ENCODE measurements at regions not wholly inside any gene's neighbourhood (a gene's known extent, or its start where the extent isn't known, plus 50 kb on each side); places are given as distances from the start of the nearest gene placed in this dataset.

- Histone ChIP-seq H3K56ac (ENCODE audit: extremely low read depth, insufficient read depth, low read length) (no peak overlapping the region), H3K14ac (replicated peaks; ENCODE audit: low read depth, low read length) (no peak overlapping the region), H3K4ac (ENCODE audit: low read depth, low read length) (no peak overlapping the region), H3K36me3 (ENCODE audit: control insufficient read depth, insufficient read depth, low read length) (no peaks in the 10 kb centered on the region), H4K5ac (ENCODE audit: low read depth, low read length) (no peak overlapping the region), H2BK15ac (ENCODE audit: low read depth, low read length) (no peak overlapping the region), H3K23ac (ENCODE audit: low read depth, low read length) (no peak overlapping the region), H4K91ac (ENCODE audit: insufficient read depth, low read depth, low read length) (no peak overlapping the region), H3K79me1 (ENCODE audit: low read depth in 1 of 2, low read length in 2 of 2) (no peaks in the 10 kb centered on the region), H2AFZ (replicated peaks; ENCODE audit: low read length, poor library complexity) (no peak overlapping the region), H2BK20ac (ENCODE audit: low read depth, low read length) (no peak overlapping the region), H3K4me2 (ENCODE audit: low read depth, low read length) (no peak overlapping the region), H2AK5ac (ENCODE audit: low read depth, low read length) (no peak overlapping the region), H3K9ac (ENCODE audit: low read depth, low read length) (no peak overlapping the region), H3K27me3 (ENCODE audit: control insufficient read depth, insufficient read depth, low read length) (no peaks in the 10 kb centered on the region), H3K4me3 (ENCODE audit: insufficient read depth, low read depth, low read length) (no peak overlapping the region), H3K9me1 (ENCODE audit: insufficient read depth, low read length) (no peaks in the 10 kb centered on the region), H4K20me1 (ENCODE audit: insufficient read depth, low read length) (no peaks in the 10 kb centered on the region), H3K18ac (ENCODE audit: low read depth, low read length) (no peak overlapping the region), H2BK120ac (ENCODE audit: low read depth, low read length) (no peak overlapping the region), H3K27ac (ENCODE audit: insufficient read depth, low read length) (no peak overlapping the region), H2BK5ac (ENCODE audit: low read depth, low read length, poor library complexity, severe bottlenecking) (no peak overlapping the region), H3K4me1 (ENCODE audit: control insufficient read depth, insufficient read depth, low read length) (no peaks in the 10 kb centered on the region), H2AK9ac (replicated peaks; ENCODE audit: low read depth, low read length, poor library complexity) (no peak overlapping the region), H3K9me3 (ENCODE audit: control insufficient read depth, insufficient read depth, low read length) (peaks cover 13% of the 10 kb centered on the region), H4K8ac (ENCODE audit: low read depth in 2 of 2, low read length in 2 of 2) (no peak overlapping the region)
- TF ChIP-seq RCOR1 (IDR thresholded peaks at IDR 0.05; ENCODE audit: insufficient replicate concordance, low read length), result no peak
- no peak for TF ChIP-seq NFE2L2 (IDR thresholded peaks at IDR 0.05; ENCODE audit: low read depth, low read length)
- TF ChIP-seq USF2 (IDR thresholded peaks at IDR 0.05; ENCODE audit: low read depth, low read length), result no peak
- no peak for TF ChIP-seq RAD21 (IDR thresholded peaks at IDR 0.05; ENCODE audit: low read length)
- TF ChIP-seq MAFK (IDR thresholded peaks at IDR 0.05; ENCODE audit: low read depth, low read length), result no peak
- TF ChIP-seq CEBPB (IDR thresholded peaks at IDR 0.05; ENCODE audit: low read depth, low read length), result no peak
- TF ChIP-seq MAZ (IDR thresholded peaks at IDR 0.05; ENCODE audit: borderline replicate concordance, low read depth, low read length), result no peak
- no peak for TF ChIP-seq FOS (IDR thresholded peaks at IDR 0.05; ENCODE audit: low read depth, low read length)
- TF ChIP-seq RFX5 (IDR thresholded peaks at IDR 0.05; ENCODE audit: low read depth, low read length), result no peak
- no peak for TF ChIP-seq CHD1 (IDR thresholded peaks at IDR 0.05; ENCODE audit: low read depth, low read length)
- TF ChIP-seq BHLHE40 (IDR thresholded peaks at IDR 0.05; ENCODE audit: low read depth, low read length), result no peak
- TF ChIP-seq POLR2A (IDR thresholded peaks at IDR 0.05; ENCODE audit: low read depth, low read length), result no peak
- no peak for TF ChIP-seq MXI1 (IDR thresholded peaks at IDR 0.05; ENCODE audit: borderline replicate concordance, low read depth, low read length)
- no peak for TF ChIP-seq CTCF (conservative IDR thresholded peaks at IDR 0.05; ENCODE audit: low read depth, low read length)
- no peak for TF ChIP-seq ELK1 (IDR thresholded peaks at IDR 0.05; ENCODE audit: borderline replicate concordance, low read depth, low read length)
- no peak for TF ChIP-seq SMC3 (IDR thresholded peaks at IDR 0.05; ENCODE audit: low read depth, low read length)
- ChIA-PET CTCF (no interaction called here), POLR2A (ENCODE audit: unreplicated experiment) (no interaction called here)
- DNase-seq (no peak), ATAC-seq (ENCODE audit: low read depth) (no peak)
- intact Hi-C loops (cut with micrococcal nuclease) (no loop called here), in situ Hi-C loops (cut with MboI; ENCODE audit: low sequenced_read_pairs) (no loop called here), dilution Hi-C loops (cut with HindIII; ENCODE audit: low sequenced_read_pairs, unreplicated experiment) (no loop called here)
- BruUV-seq (replicated peaks), result no TSS peak
- WGBS, 2 experiments (ENCODE audit: extremely low coverage in 2 of 2, insufficient read length in 1 of 2), result no CpG with 5 or more reads among the region's 7 CpGs
Measured at GRCh38 chr6:10111975-10112374, 302.9 kb downstream of the TFAP2A start.
